Epithelial cell of esophagus (primary cell): ENCODE measurements at regions not wholly inside any gene's neighbourhood (a gene's known extent, or its start where the extent isn't known, plus 50 kb on each side); places are given as distances from the start of the nearest gene placed in this dataset.

Experiments
- DNase-seq: peaks from one replicate; pipeline ENCODE4 v3.0.0; 2010; ENCODE audit warnings: low read depth
- H3K4me3 ChIP-seq: 2 replicates; pipeline ENCODE4 v1.5.1; 2011; ENCODE audit warnings: mild to moderate bottlenecking, low read length, control low read depth
- CTCF ChIP-seq: IDR thresholded peaks from 2 replicates; pipeline ENCODE4 v1.5.1; 2011; ENCODE audit warnings: low read depth, mild to moderate bottlenecking, low read length, control low read depth, inconsistent platforms; ENCODE audit not compliant: insufficient read depth; ENCODE audit errors: missing control alignments

GRCh38 chr18:78146136-78147085 lies 833.2 kb upstream of the SALL3 start:
- H3K4me3 ChIP-seq, result no peak overlapping the region
- no peak for DNase-seq
- no peak for TF ChIP-seq CTCF

- no peak overlapping the region for H3K4me3 ChIP-seq
- DNase-seq, result no peak
- no peak for TF ChIP-seq CTCF
Measured at GRCh38 chr18:78150590-78150989, 829.0 kb upstream of the SALL3 start.

- H3K4me3 ChIP-seq, result no peak overlapping the region
- no peak for TF ChIP-seq CTCF
- no peak for DNase-seq
Measured at GRCh38 chr18:78151234-78151633, 828.4 kb upstream of the SALL3 start.

- TF ChIP-seq CTCF, result no peak
- no peak overlapping the region for H3K4me3 ChIP-seq
Measured at GRCh38 chr18:78151948-78152725, 827.5 kb upstream of the SALL3 start.

GRCh38 chr18:78153362-78153761 lies 826.3 kb upstream of the SALL3 start:
- no peak for TF ChIP-seq CTCF
- DNase-seq, result no peak
- no peak overlapping the region for H3K4me3 ChIP-seq

More at GRCh38 chr18:78151948-78152725, 827.5 kb upstream of the SALL3 start:
- no peak for DNase-seq

GRCh38 chr18:78154444-78154843 lies 825.2 kb upstream of the SALL3 start:
- DNase-seq, result no peak
- H3K4me3 ChIP-seq, result no peak overlapping the region
- TF ChIP-seq CTCF, result no peak
